Neural crest cell (in vitro differentiated cells): ENCODE measurements at regions not wholly inside any gene's neighbourhood (a gene's known extent, or its start where the extent isn't known, plus 50 kb on each side); places are given as distances from the start of the nearest gene placed in this dataset.
"Not testable (repeated sequence)": the region's sequence is repeated elsewhere in the genome, so short reads cannot be mapped to it uniquely, and the experiment has no call there.

ENCODE experiments used
- DNase-seq: peaks from one replicate; pipeline ENCODE4 v3.0.0; 2021; ENCODE audit warnings: low read depth, mixed read lengths, low spot score
- H3K27ac Mint-ChIP-seq: one replicate; pipeline ENCODE4 v1.8.0; 2021; ENCODE audit warnings: mild to moderate bottlenecking, mixed read lengths; ENCODE audit not compliant: unreplicated experiment
- H3K27me3 Mint-ChIP-seq: 2 replicates; pipeline ENCODE4 v1.8.0; 2021; ENCODE audit warnings: low read depth, mild to moderate bottlenecking, mixed read lengths
- H3K36me3 Mint-ChIP-seq: 2 replicates; pipeline ENCODE4 v1.8.0; 2021; ENCODE audit warnings: low read depth, mild to moderate bottlenecking, mixed read lengths
- H3K4me1 Mint-ChIP-seq: 2 replicates; pipeline ENCODE4 v1.8.0; 2021; ENCODE audit warnings: mixed read lengths
- H3K4me3 Mint-ChIP-seq: one replicate; pipeline ENCODE4 v1.8.0; 2021; ENCODE audit warnings: mild to moderate bottlenecking, mixed read lengths
- H3K9me3 Mint-ChIP-seq: 2 replicates; pipeline ENCODE4 v1.8.0; 2021; ENCODE audit warnings: mixed read lengths
- CTCF ChIP-seq: fragments of 200-600 bp; sonication (generic); conservative IDR thresholded peaks from 2 replicates; pipeline ENCODE4 v1.5.0; 2021; ENCODE audit warnings: antibody characterized with exemption, mild to moderate bottlenecking

DNA sequence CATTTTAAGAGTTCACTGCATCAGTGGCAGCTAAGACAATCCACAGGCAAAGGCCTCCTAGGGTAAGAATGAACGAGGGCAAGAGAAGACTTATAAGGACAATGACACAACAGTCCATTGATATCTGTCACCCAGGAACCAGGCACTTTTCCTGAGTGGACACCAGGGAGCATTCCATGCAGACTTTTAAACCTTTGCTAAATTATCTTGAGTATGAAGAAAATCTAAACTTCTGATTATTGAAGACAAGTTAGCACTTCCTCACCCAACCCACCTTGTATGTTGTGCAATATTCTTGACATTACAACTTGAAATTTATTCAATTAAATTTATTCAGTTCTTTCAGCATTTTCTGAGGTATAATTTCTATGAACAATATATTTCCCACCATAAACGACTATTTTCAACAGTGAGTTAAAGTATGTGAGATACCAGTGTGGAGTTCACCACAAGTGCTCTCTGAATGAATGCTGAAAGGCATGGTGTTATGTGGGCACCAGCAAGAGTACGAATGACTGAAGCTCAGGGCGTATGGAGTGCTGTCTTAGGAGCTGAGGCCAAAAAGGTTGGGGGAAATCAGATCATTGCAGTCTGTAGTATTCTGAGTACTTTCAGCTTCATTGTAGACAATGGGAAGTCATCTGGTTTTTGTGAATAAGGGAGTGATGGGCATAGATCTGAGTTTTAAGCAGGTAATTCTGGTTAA, 124.3 kb upstream of the LMNTD1 start:
- Mint-ChIP-seq H3K4me3 (no peak overlapping the region), H3K4me1 (peaks cover 4% of the 10 kb centered on the region), H3K27me3 (no peaks in the 10 kb centered on the region), H3K36me3 (no peaks in the 10 kb centered on the region), H3K27ac (no peak overlapping the region), H3K9me3 (no peaks in the 10 kb centered on the region)
- no peak for TF ChIP-seq CTCF
- DNase-seq, result no peak

GRCh38 chr12:25681580-25681979, 128.5 kb upstream of the LMNTD1 start:
- no peak for DNase-seq
- no peaks in the 10 kb centered on the region for H3K9me3 Mint-ChIP-seq
- no peak overlapping the region for H3K4me3 Mint-ChIP-seq
- no peaks in the 10 kb centered on the region for H3K27me3 Mint-ChIP-seq
- H3K4me1 Mint-ChIP-seq, result peaks cover 8% of the 10 kb centered on the region
- H3K36me3 Mint-ChIP-seq, result no peaks in the 10 kb centered on the region
- no peak overlapping the region for H3K27ac Mint-ChIP-seq
- no peak for TF ChIP-seq CTCF

GRCh38 chr12:25682421-25682820, 129.3 kb upstream of the LMNTD1 start:
- H3K9me3 Mint-ChIP-seq, result no peaks in the 10 kb centered on the region
- H3K27me3 Mint-ChIP-seq, result no peaks in the 10 kb centered on the region
- H3K4me3 Mint-ChIP-seq, result no peak overlapping the region
- H3K36me3 Mint-ChIP-seq, result peaks cover 3% of the 10 kb centered on the region
- DNase-seq, result no peak
- no peak overlapping the region for H3K27ac Mint-ChIP-seq
- TF ChIP-seq CTCF, result no peak
- peaks cover 8% of the 10 kb centered on the region for H3K4me1 Mint-ChIP-seq

DNA sequence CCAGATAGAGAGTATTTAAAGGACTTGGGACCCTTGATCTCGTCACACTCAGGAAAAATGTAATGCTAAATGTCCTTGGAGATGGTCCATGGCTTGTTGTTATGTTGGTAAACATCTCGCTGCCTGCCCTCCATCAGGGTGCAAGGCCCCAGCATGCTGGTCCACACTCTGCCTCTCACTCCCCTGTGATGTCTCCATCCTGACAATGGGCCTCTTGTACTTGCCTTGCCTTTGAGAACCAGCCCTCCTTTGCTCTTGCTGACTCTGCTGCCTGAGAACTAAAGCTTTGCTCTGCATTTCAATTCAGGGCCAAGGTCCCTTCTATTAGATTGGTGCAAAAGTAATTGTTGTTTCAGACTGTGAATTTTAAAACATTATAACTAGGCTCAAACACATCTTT, 131.0 kb upstream of the LMNTD1 start:
- Mint-ChIP-seq H3K27ac (no peak overlapping the region), H3K36me3 (peaks cover 3% of the 10 kb centered on the region), H3K4me1 (peaks cover 8% of the 10 kb centered on the region), H3K4me3 (no peak overlapping the region), H3K27me3 (no peaks in the 10 kb centered on the region), H3K9me3 (no peaks in the 10 kb centered on the region)
- no peak for TF ChIP-seq CTCF
- no peak for DNase-seq

DNA sequence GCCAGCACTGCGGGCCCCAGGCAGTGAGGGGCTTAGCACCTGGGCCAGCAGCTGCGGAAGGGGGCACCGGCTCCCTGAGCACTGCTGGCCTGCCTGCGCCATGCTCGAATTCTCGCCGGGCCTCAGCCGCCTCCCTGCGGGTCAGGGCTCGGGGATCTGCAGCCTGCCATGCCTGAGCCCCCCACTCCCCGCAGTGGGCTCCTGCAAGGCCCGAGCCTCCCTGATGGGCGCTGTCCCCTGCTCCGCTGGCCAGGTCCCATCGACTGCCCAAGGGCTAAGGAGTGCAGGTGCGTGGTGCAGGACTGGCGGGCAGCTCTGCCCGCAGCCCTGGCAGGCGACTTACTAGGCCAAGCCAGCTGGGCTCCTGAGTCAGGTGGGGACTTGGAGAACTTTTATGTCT, 133.3 kb upstream of the LMNTD1 start:
- TF ChIP-seq CTCF, result no peak
- no peaks in the 10 kb centered on the region for H3K9me3 Mint-ChIP-seq
- DNase-seq, result no peak
- no peaks in the 10 kb centered on the region for H3K27me3 Mint-ChIP-seq
- no peak overlapping the region for H3K4me3 Mint-ChIP-seq
- peaks cover 3% of the 10 kb centered on the region for H3K36me3 Mint-ChIP-seq
- H3K4me1 Mint-ChIP-seq, result peaks cover 8% of the 10 kb centered on the region
- no peak overlapping the region for H3K27ac Mint-ChIP-seq

DNA sequence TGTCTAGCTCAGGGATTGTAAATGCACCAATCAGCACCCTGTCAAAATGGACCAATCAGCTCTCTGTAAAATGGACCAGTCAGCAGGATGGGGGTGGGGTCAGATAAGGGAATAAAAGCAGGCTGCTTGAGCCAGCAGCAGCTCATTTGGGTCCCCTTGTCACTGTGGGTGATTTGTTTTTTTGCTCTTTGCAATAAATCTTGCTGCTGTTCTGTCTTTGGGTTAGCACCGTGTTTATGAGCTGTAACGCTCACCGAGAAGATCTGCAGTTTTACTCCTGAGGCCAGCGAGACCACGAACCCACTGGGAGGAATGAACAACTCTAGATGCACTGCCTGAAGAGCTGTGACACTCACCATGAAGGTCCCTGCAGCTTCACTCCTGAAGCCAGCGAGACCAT, 134.1 kb upstream of the LMNTD1 start:
- Mint-ChIP-seq H3K9me3 (no peaks in the 10 kb centered on the region), H3K27ac (no peak overlapping the region), H3K27me3 (no peaks in the 10 kb centered on the region), H3K4me3 (no peak overlapping the region), H3K36me3 (peaks cover 3% of the 10 kb centered on the region), H3K4me1 (peaks cover 8% of the 10 kb centered on the region)
- DNase-seq, result no peak
- TF ChIP-seq CTCF, result no peak

- not testable (repeated sequence) for H3K27ac Mint-ChIP-seq, H3K4me1 Mint-ChIP-seq, H3K4me3 Mint-ChIP-seq, DNase-seq, H3K27me3 Mint-ChIP-seq, H3K36me3 Mint-ChIP-seq, H3K9me3 Mint-ChIP-seq
Measured at GRCh38 chr12:25688851-25689250, 135.8 kb upstream of the LMNTD1 start.
